ENCODE measurements at regions not wholly inside any gene's neighbourhood (a gene's known extent, or its start where the extent isn't known, plus 50 kb on each side); places are given as distances from the start of the nearest gene placed in this dataset.

- POLR2A ChIA-PET = no interaction called here
- no peaks in the 10 kb centered on the region for H3K9me2 ChIP-seq (ENCODE audit: insufficient read depth, low read length)
- TF ChIP-seq EZH2phosphoT487 (IDR thresholded peaks at IDR 0.05; ENCODE audit: borderline replicate concordance, low read depth, low read length) = no peak
- TF ChIP-seq CTCF (conservative IDR thresholded peaks at IDR 0.05; ENCODE audit: low read length) = no peak
- H3K36me3 ChIP-seq (ENCODE audit: insufficient read depth, low read length) = no peaks in the 10 kb centered on the region
- H3K9me3 ChIP-seq (ENCODE audit: low read length) = no peaks in the 10 kb centered on the region
- DNase-seq (ENCODE audit: low spot score) = no peak
- H3K79me2 ChIP-seq (ENCODE audit: insufficient read depth, low read depth, low read length) = no peaks in the 10 kb centered on the region
- H3K4me2 ChIP-seq (ENCODE audit: low read length) = no peak overlapping the region
- H3K27ac ChIP-seq (ENCODE audit: low read depth, low read length, poor library complexity, severe bottlenecking) = no peak overlapping the region
- no peaks in the 10 kb centered on the region for H4K20me1 ChIP-seq (ENCODE audit: insufficient read depth, low read length)
- H3K4me3 ChIP-seq (ENCODE audit: low read depth, low read length, poor library complexity, severe bottlenecking) = no peak overlapping the region
- no peaks in the 10 kb centered on the region for H3K4me1 ChIP-seq (ENCODE audit: insufficient read depth, low read length, poor library complexity, severe bottlenecking)
- intact Hi-C loops (cut with micrococcal nuclease; ENCODE audit: unreplicated experiment) = no loop called here
- BruUV-seq (replicated peaks) = no TSS peak
- CTCF ChIA-PET (ENCODE audit: unreplicated experiment) = no interaction called here
- H2AFZ ChIP-seq (ENCODE audit: low read length) = no peak overlapping the region
These were observed 52.6 kb upstream of the SP8 start for GRCh38 chr7:20839196-20839735.

GRCh38 chr7:20839987-20840386 is 53.3 kb upstream of the SP8 start:
- Histone ChIP-seq H3K9me3 (ENCODE audit: low read length) (no peaks in the 10 kb centered on the region), H3K4me3 (ENCODE audit: low read depth, low read length, poor library complexity, severe bottlenecking) (no peak overlapping the region), H3K36me3 (ENCODE audit: insufficient read depth, low read length) (no peaks in the 10 kb centered on the region), H2AFZ (ENCODE audit: low read length) (no peak overlapping the region), H4K20me1 (ENCODE audit: insufficient read depth, low read length) (no peaks in the 10 kb centered on the region), H3K4me1 (ENCODE audit: insufficient read depth, low read length, poor library complexity, severe bottlenecking) (no peaks in the 10 kb centered on the region), H3K27ac (ENCODE audit: low read depth, low read length, poor library complexity, severe bottlenecking) (no peak overlapping the region), H3K79me2 (ENCODE audit: insufficient read depth, low read depth, low read length) (no peaks in the 10 kb centered on the region), H3K9me2 (ENCODE audit: insufficient read depth, low read length) (no peaks in the 10 kb centered on the region), H3K4me2 (ENCODE audit: low read length) (no peak overlapping the region)
- intact Hi-C loops (cut with micrococcal nuclease; ENCODE audit: unreplicated experiment) = no loop called here
- no peak for DNase-seq (ENCODE audit: low spot score)
- POLR2A ChIA-PET = no interaction called here
- CTCF ChIA-PET (ENCODE audit: unreplicated experiment) = no interaction called here
- TF ChIP-seq CTCF (conservative IDR thresholded peaks at IDR 0.05; ENCODE audit: low read length) = no peak
- no TSS peak for BruUV-seq (replicated peaks)

- H3K4me2 ChIP-seq (ENCODE audit: low read length) = no peak overlapping the region
- POLR2A ChIA-PET = no interaction called here
- H3K4me1 ChIP-seq (ENCODE audit: insufficient read depth, low read length, poor library complexity, severe bottlenecking) = no peaks in the 10 kb centered on the region
- H3K79me2 ChIP-seq (ENCODE audit: insufficient read depth, low read depth, low read length) = no peaks in the 10 kb centered on the region
- CTCF ChIA-PET (ENCODE audit: unreplicated experiment) = no interaction called here
- DNase-seq (ENCODE audit: low spot score) = no peak
- no peaks in the 10 kb centered on the region for H3K36me3 ChIP-seq (ENCODE audit: insufficient read depth, low read length)
- TF ChIP-seq CTCF (conservative IDR thresholded peaks at IDR 0.05; ENCODE audit: low read length) (no peak), EZH2phosphoT487 (IDR thresholded peaks at IDR 0.05; ENCODE audit: borderline replicate concordance, low read depth, low read length) (no peak)
- H4K20me1 ChIP-seq (ENCODE audit: insufficient read depth, low read length) = no peaks in the 10 kb centered on the region
- no peak overlapping the region for H3K27ac ChIP-seq (ENCODE audit: low read depth, low read length, poor library complexity, severe bottlenecking)
- no peak overlapping the region for H3K4me3 ChIP-seq (ENCODE audit: low read depth, low read length, poor library complexity, severe bottlenecking)
- no TSS peak for BruUV-seq (replicated peaks)
- intact Hi-C loops (cut with micrococcal nuclease; ENCODE audit: unreplicated experiment) = no loop called here
- H3K9me2 ChIP-seq (ENCODE audit: insufficient read depth, low read length) = no peaks in the 10 kb centered on the region
- H3K9me3 ChIP-seq (ENCODE audit: low read length) = no peaks in the 10 kb centered on the region
- no peak overlapping the region for H2AFZ ChIP-seq (ENCODE audit: low read length)
These were observed 60.1 kb upstream of the SP8 start for GRCh38 chr7:20846791-20847190.

Measured in OCI-LY7 (cell line).